ENCODE measurements at regions not wholly inside any gene's neighbourhood (a gene's known extent, or its start where the extent isn't known, plus 50 kb on each side); places are given as distances from the start of the nearest gene placed in this dataset.

DNA sequence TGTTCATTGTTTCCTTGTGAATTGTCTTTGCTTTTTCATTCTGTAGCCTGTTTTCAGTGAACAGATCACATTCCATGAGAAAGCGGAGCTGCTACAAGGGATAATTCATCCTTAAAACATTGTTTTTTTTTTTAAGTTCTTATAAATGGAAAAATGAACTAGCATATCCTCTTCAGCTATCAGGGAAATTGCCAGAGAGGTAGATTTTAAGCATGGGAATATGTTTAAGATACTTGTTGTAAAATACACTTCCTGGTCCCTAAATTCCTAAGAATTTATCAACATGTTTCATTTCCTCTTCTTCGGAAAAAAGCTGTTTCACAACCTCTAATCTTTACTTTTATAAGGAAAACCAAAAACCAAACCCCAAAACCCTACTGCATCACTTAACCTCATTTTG is 238.0 kb downstream of the POSTN start:
- TF ChIP-seq, protein P1, sequence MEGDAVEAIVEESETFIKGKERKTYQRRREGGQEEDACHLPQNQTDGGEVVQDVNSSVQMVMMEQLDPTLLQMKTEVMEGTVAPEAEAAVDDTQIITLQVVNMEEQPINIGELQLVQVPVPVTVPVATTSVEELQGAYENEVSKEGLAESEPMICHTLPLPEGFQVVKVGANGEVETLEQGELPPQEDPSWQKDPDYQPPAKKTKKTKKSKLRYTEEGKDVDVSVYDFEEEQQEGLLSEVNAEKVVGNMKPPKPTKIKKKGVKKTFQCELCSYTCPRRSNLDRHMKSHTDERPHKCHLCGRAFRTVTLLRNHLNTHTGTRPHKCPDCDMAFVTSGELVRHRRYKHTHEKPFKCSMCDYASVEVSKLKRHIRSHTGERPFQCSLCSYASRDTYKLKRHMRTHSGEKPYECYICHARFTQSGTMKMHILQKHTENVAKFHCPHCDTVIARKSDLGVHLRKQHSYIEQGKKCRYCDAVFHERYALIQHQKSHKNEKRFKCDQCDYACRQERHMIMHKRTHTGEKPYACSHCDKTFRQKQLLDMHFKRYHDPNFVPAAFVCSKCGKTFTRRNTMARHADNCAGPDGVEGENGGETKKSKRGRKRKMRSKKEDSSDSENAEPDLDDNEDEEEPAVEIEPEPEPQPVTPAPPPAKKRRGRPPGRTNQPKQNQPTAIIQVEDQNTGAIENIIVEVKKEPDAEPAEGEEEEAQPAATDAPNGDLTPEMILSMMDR (IDR thresholded peaks at IDR 0.05), result no peak
- TF ChIP-seq ZFX (IDR thresholded peaks at IDR 0.05; ENCODE audit: borderline replicate concordance), result no peak
